Uterus (tissue), 3 donors: ENCODE measurements at regions not wholly inside any gene's neighbourhood (a gene's known extent, or its start where the extent isn't known, plus 50 kb on each side); places are given as distances from the start of the nearest gene placed in this dataset.
"Not testable (repeated sequence)": the region's sequence is repeated elsewhere in the genome, so short reads cannot be mapped to it uniquely, and the experiment has no call there.

Experiments
- DNase-seq, 2 donors: peaks; one replicate each; pipeline ENCODE4 v3.0.0-alpha.2; 2019 to 2020
- H3K27ac ChIP-seq, 2 donors: fragments of 200-600 bp; sonication (generic); 1 replicate in 1 of 2; 2 replicates in 1 of 2; pipeline ENCODE4 v1.5.1; 2016 to 2018
- H3K27me3 ChIP-seq, 2 donors: fragments of 200-600 bp; sonication (generic); one replicate each; pipeline ENCODE4 v1.5.1; 2018 to 2019; ENCODE audit warnings: control low read depth in 1 of 2
- H3K36me3 ChIP-seq, 2 donors: fragments of 200-600 bp; sonication (generic); one replicate each; pipeline ENCODE4 v1.5.1; 2019; ENCODE audit warnings: control low read depth in 1 of 2
- H3K4me1 ChIP-seq, 2 donors: fragments of 200-600 bp; sonication (generic); one replicate each; pipeline ENCODE4 v1.5.1; 2018 to 2019; ENCODE audit warnings: control low read depth in 1 of 2
- H3K4me3 ChIP-seq, 2 donors: fragments of 200-600 bp; sonication (generic); 1 replicate in 1 of 2; 2 replicates in 1 of 2; pipeline ENCODE4 v1.5.1; 2018 to 2019; ENCODE audit warnings: mild to moderate bottlenecking in 1 of 2
- H3K9me3 ChIP-seq, 2 donors: fragments of 200-600 bp; sonication (generic); one replicate each; pipeline ENCODE4 v1.5.1; 2019; ENCODE audit warnings: control low read depth in 1 of 2
- CTCF ChIP-seq, 4 experiments: fragments of 200-600 bp in 2 of 4; fragments of 450-650 bp in 2 of 4; sonication (generic) in 2 of 4; IDR thresholded peaks; one replicate each; pipeline ENCODE4 v1.5.1; 2016 to 2019; ENCODE audit warnings: antibody characterized with exemption in 4 of 4, mild to moderate bottlenecking in 2 of 4, moderate library complexity in 1 of 4
- POLR2A ChIP-seq, 2 donors: fragments of 450-650 bp; IDR thresholded peaks; one replicate each; pipeline ENCODE4 v1.6.1; 2016; ENCODE audit warnings: antibody characterized with exemption in 2 of 2, mild to moderate bottlenecking in 1 of 2, moderate library complexity in 1 of 2
- intact Hi-C: fragments of 100-400 bp; cut with DNase I; formaldehyde crosslinking; loops from one replicate; pipeline ENCODE4 v1.15.1; 2023; ENCODE audit warnings: low total_unique reads
- donor health status: DM: yes; HTN: yes; CAD: no.

GRCh38 chr14:28987516-28987915 is 220.9 kb downstream of the FOXG1 start:
- intact Hi-C loops, result no loop called here
- no peaks in the 10 kb centered on the region for H3K9me3 ChIP-seq
- no peaks in the 10 kb centered on the region for H3K27me3 ChIP-seq
- H3K36me3 ChIP-seq, result no peaks in the 10 kb centered on the region
- no peaks in the 10 kb centered on the region for H3K4me1 ChIP-seq
- no peak for DNase-seq
- H3K4me3 ChIP-seq, result no peak overlapping the region
- H3K27ac ChIP-seq, result no peak overlapping the region
- TF ChIP-seq POLR2A (IDR thresholded peaks at IDR 0.05), result no peak

- DNase-seq, H3K27me3 ChIP-seq, H3K9me3 ChIP-seq, intact Hi-C loops, H3K4me3 ChIP-seq, H3K4me1 ChIP-seq, H3K27ac ChIP-seq, H3K36me3 ChIP-seq: not testable (repeated sequence)
Measured at GRCh38 chr14:28997196-28997595, 230.6 kb downstream of the FOXG1 start.

- no peak for DNase-seq
- Histone ChIP-seq H3K27ac (no peak overlapping the region), H3K9me3 (no peaks in the 10 kb centered on the region), H3K27me3 (no peaks in the 10 kb centered on the region), H3K4me3 (no peak overlapping the region), H3K36me3 (no peaks in the 10 kb centered on the region), H3K4me1 (no peaks in the 10 kb centered on the region)
- TF ChIP-seq POLR2A (IDR thresholded peaks at IDR 0.05) (no peak), CTCF (IDR thresholded peaks at IDR 0.05) (no peak)
- intact Hi-C loops, result no loop called here
Measured at GRCh38 chr14:28999656-29000055, 233.1 kb downstream of the FOXG1 start.

DNA sequence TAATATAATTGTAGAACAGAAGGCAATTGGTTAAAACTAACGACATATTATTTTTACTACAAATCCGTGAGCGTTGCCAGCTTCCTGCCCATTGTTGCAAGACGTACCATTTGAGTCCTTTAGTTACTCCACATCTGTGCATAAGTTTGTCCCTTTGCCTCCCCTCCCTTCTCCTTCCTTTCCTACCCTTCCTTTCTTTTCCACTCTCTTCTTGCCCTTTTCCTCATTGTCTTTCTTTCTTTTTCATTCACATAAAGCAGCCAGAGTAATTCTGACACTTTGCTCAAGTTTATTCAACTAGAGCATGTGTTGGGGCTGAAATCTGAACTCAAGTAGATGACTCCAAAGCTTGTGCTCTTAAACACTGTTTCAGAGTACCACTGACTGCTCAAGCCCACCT is 239.1 kb downstream of the FOXG1 start:
- intact Hi-C loops, result no loop called here
- Histone ChIP-seq H3K4me3 (no peak overlapping the region), H3K4me1 (no peaks in the 10 kb centered on the region), H3K36me3 (no peaks in the 10 kb centered on the region), H3K27ac (no peak overlapping the region), H3K9me3 (no peaks in the 10 kb centered on the region), H3K27me3 (no peaks in the 10 kb centered on the region)
- no peak for DNase-seq
- TF ChIP-seq CTCF (IDR thresholded peaks at IDR 0.05), result no peak
- TF ChIP-seq POLR2A (IDR thresholded peaks at IDR 0.05), result no peak

DNA sequence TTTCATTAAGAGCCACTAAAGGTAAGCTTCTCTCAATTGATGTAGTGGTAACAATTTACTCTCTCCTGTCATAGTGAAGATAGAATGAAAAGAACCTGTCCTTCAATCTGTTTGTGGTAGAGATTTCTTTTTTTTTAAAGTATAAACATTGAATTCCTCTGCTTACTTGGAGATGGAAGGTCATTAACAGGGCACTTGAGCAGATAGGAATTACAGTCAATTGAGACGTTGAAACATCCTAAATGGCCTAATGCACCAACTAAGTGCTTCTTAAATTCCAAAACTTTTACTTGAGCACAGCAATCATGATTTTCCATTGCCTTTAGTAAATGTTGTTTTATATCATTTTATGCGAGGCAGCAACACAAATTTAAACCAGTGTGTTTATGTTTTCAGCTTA is 241.4 kb downstream of the FOXG1 start:
- H3K4me3 ChIP-seq, result no peak overlapping the region
- no peaks in the 10 kb centered on the region for H3K4me1 ChIP-seq
- H3K36me3 ChIP-seq, result no peaks in the 10 kb centered on the region
- no peaks in the 10 kb centered on the region for H3K27me3 ChIP-seq
- no peak for DNase-seq
- intact Hi-C loops, result no loop called here
- no peak overlapping the region for H3K27ac ChIP-seq
- TF ChIP-seq CTCF (IDR thresholded peaks at IDR 0.05), result no peak
- TF ChIP-seq POLR2A (IDR thresholded peaks at IDR 0.05), result no peak
- H3K9me3 ChIP-seq, result no peaks in the 10 kb centered on the region

DNA sequence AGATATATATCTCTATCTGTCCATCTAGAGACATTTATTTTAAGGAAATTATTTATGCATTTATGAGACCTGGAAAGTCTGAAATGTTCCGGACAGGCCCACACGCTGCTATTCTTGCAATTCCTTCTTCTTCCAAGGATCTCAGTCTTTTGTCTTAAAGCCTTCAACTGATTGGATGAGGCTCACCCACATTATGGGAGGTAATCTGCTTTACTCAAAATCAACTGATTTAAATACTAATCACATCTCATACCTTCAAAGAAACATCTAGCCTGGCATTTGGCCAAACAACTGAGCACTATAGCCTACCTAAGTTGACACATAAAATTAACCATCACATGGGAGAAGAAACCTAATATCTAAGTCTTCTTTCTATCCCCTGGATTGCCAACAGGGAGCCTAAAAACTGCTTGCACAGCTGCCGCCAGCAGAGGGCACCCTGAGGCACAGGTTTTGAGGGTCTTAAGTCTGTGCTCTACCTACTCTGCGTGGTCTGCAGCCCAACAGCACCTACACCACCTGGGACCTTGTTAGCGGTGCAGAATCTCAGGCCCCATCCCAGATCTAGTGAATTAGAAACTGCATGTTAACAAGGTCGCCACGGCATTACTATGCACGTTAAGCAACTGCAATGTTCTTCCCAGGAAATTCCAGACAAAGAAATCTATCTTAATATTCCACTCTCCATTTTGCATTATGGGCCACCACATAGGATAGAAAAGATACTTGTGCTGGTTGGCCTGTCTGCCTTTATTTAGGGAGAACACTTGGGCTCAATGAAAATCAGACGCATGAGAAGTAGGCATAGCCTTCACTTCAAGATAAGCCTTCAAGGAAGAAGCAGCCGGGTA is 249.7 kb downstream of the FOXG1 start:
- no peak for TF ChIP-seq POLR2A (IDR thresholded peaks at IDR 0.05)
- peak in 2 of 4 experiments; percentile 13 to 28 for TF ChIP-seq CTCF (IDR thresholded peaks at IDR 0.05)
- intact Hi-C loops, result no loop called here
- no peaks in the 10 kb centered on the region for H3K4me1 ChIP-seq
- no peak overlapping the region for H3K4me3 ChIP-seq
- H3K27ac ChIP-seq, result no peak overlapping the region
- no peaks in the 10 kb centered on the region for H3K27me3 ChIP-seq
- DNase-seq, result peak in 1 of 2 donors; percentile 15
- no peaks in the 10 kb centered on the region for H3K36me3 ChIP-seq
- H3K9me3 ChIP-seq, result no peaks in the 10 kb centered on the region

GRCh38 chr14:29023505-29023904 is 256.9 kb downstream of the FOXG1 start:
- H3K9me3 ChIP-seq, H3K27me3 ChIP-seq, H3K4me3 ChIP-seq, H3K36me3 ChIP-seq, H3K4me1 ChIP-seq, intact Hi-C loops, H3K27ac ChIP-seq, DNase-seq: not testable (repeated sequence)

DNA sequence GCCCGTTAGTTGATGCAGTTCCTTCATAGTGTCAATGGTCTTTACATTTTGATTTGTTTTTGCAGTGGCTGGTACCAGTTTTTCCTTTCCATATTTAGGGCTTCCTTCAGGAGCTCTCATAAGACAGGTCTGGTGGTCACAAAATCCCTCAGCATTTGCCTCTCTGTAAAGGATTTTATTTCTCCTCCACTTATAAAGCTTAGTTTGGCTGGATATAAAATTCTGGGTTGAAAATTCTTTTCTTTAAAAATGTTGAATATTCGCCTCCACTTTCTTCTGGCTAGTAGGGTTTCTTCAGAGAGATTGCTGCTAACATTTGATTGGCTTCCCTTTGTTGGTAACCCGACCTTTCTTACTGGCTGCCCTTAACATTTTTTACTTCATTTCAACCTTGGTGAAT is 260.9 kb downstream of the FOXG1 start:
- DNase-seq, H3K27ac ChIP-seq, H3K27me3 ChIP-seq, H3K9me3 ChIP-seq, H3K4me1 ChIP-seq, H3K4me3 ChIP-seq, intact Hi-C loops, H3K36me3 ChIP-seq: not testable (repeated sequence)

DNA sequence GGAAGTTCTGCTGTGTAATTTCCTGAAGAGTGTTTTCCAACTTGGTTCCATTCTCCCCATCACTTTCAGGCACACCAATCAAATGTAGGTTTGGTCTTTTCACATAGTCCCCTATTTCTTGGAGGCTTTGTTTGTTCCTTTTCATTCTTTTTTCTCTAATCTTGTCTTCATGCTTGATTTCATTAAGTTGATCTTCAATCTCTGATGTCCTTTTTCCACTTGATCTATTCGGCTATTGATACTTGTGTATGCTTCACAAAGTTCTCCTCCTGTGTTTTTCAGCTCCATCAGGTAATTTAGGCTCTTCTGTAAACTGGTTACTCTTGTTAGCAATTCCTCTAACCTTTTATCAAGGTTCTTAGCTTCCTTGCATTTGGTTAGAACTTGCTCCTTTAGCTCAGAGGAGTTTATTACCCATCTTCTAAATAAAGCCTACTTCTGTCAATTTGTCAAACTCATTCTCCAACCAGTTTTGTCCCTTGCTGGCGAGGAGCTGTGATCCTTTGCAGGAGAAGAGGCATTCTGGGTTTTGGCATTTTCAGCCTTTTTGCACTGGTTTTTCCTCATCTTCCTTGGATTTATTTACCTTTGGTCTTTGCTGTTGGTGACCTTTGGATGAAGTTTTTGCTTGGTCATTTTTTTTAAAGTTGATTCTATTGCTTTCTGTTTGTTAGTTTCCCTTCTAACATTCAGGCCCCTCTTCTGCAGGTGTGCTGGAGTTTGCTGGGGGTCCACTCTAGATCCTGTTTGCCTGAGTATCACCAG is 261.5 kb downstream of the FOXG1 start:
- H3K27ac ChIP-seq, H3K9me3 ChIP-seq, H3K4me3 ChIP-seq, H3K36me3 ChIP-seq, intact Hi-C loops, H3K27me3 ChIP-seq, H3K4me1 ChIP-seq, DNase-seq: not testable (repeated sequence)
